ENCODE measurements at regions not wholly inside any gene's neighbourhood (a gene's known extent, or its start where the extent isn't known, plus 50 kb on each side); places are given as distances from the start of the nearest gene placed in this dataset.

DNA sequence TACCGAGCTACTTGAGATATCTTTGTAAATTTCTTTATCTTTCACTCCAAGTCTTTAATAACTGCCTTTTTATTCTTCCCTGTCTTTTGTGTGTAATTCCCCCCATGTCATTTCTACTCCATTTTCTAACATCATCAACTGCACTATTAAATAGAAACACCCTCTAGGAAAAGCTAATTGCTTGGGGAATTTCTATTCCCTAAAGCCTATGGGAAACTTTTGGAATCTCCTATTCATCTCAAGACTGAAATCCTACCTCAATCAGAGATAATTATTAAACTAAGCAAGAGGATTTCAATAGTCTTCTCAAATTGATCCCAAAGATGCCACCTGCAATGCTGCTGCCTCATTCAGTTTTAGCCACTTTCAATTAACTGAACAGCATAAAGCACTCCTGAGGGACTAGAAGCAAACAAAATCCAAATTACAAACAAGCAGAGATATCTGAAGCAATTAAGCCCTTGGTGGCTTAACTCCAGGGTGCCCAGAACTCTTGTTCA is 598.7 kb downstream of the IGSF11 start:
- no peak for DNase-seq (ENCODE audit: low read depth)

DNA sequence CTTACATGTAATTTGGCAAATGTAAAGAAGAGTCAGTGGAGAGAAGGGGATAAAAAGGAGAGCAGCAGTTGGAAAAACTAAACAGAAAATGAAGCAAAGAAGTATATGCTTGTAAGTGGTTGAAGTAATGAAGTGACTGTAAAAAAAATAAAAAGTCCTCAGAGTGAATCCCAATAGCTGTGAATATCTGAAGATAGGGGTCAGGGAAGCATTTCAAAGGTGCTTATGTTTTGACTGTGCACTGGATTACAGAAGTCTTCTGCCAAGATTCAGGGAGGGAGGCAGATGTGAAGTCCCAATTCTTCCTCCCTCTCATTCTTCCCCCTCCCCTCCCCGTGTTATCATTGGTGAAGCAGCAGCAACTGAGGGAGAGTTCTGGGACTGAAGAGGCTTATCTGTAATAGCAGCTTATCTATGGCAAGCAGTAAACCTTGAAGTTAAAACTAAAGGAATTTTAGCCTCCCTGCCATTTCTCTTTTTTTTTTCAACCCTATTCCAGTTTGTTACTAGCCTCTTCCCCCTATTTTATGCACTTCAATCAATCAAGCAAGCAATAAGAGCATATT is 597.9 kb downstream of the IGSF11 start:
- DNase-seq (ENCODE audit: low read depth), result no peak

DNA sequence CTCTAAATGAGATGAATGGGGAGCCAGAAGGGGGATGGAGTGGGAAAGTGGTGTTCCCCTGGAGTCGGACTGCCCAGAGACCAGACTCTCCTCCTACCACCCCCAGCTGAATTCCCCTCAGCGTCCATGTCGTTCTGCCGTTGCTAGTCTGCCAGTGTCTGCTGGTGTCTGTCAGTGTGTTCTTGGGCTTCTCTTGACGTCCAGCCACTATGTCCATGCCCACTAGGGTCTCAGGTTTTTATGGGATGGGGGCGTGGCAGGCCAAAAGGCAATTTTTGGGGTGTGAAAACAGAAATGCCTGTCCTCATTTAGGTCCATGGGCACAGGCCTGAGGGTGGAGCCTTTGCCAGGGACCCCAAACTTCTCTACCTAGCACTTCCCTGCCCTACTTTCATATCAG is 589.6 kb downstream of the IGSF11 start:
- no peak for DNase-seq (ENCODE audit: low read depth)

DNA sequence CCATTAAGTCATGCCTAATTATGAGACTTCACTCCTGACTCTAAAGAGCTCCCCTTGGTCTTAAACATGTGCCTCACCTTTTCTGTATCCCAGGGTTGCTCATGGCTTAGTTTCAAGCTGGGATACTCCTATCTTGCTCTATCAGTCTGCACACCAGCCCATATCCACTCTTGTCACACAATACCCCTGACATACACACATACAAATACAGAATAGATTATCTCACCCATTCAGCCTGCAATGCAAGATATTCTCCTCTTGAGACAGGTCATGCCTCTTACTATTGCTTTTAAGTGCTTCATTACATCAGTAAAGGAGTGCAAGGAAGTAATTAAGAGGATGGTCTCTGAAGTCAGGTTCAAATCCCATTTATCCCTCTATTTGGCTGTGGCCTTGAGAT is 587.3 kb downstream of the IGSF11 start:
- no peak for DNase-seq (ENCODE audit: low read depth)

DNA sequence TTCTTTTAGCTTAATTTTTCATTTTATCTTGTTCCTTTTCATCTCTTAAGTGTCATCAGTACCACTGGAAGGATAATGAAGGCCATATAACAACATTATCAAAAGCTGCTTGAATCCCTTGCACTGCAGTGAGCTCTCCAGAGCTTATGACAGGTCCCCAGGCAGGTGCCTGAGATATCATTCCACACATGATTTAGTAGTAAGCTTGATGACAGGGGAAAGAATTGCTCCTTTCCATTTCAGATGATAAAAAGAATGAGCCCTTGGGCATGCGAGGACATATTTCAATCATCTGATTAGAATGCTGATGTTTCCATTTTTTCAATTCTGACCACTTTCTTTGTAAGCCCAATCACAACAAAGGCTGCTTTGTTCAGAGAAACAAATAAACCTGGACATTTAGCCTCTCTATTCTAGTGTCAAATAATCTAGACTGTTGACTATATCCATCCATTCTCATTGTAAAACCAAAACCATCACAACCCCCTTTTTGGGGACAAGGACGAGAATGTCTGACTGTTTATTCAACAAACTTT is 567.8 kb downstream of the IGSF11 start:
- no peak for DNase-seq (ENCODE audit: low read depth)

DNA sequence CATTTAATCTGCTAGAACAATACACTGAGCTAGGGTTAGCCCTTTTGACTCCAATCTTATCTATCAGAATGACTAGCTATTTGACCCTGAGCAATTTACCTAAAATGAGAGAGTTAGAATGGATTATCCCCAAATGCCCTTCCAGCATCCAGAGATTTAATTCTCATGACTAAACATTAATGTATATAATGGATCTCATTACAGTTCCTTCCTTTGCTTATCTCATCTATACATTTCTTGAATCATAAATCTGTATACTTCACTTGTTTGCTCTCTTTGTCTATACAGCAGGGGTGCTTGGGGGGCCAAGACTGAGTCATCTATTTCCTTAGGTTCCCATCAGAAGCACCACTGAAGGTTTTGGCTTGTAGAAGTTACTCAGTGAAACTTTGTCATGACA is 565.8 kb downstream of the IGSF11 start:
- DNase-seq (ENCODE audit: low read depth), result no peak

DNA sequence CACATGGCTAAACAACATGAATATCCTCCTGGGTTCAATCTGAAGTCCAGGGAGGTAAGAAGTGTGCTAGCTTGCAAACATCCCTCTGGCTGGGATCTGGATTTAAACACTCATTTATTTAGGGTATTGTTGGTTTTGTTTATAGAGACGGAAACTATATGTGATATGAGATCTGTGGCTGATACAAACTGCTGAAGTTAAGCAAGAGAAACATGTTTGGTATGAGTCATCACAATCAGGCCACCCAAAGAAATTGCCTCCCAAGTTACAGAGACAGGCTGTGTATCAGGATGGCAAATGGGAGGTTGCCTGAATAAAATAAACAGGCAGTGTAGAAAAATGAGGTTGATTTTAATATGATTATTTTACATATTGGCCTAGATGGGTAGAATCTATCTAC is 562.1 kb downstream of the IGSF11 start:
- no peak for DNase-seq (ENCODE audit: low read depth)

DNA sequence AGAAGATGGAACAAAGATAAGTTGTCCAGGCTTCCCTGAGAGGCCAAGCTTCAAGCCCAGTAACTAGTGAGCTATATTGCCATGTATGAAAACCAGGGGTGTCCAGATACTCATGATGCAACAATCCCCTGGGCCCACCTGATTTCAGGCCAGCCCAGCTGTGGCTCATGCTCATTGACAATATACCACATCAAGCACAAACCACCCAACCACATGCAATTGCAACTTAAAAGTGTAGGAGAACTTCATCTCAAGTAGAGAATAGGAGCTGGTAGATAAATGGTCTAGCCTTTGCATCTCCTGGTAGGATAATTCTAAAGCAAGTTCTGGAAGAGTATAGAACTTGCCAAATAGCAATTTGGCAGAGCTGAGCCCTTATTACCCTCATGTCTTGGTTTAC is 561.3 kb downstream of the IGSF11 start:
- no peak for DNase-seq (ENCODE audit: low read depth)

DNA sequence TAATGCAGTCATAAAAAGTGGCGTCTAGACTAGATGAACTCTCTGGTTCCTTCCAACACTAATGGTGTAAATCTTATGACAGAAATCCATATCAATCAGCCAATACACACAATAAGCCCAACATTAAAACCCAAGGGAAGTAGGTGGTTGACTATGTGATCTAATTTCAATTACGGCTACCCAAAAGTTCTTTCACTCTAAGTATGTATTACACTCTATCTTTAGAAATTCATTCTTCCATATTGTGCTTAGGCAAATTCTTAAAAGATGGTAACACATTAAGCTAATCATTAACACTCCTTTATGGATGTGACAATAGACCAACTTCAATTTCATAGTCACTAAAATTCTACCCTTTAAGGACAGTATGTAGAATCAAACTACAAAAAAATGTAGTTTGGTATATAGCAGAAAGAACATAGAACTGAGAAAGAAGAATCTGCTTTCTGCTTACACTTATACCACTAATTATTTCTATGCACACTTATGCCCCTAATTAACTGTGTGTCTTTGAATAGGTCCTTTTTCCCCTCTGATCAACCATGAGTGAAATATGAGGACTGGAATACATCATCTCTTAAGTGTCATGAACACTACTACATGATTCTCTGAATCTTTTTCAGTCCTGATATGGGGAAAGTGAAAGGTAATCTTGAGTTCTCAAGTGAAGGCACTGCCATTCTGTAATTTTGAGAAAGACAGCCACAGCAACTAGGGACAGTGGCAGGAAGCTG is 557.6 kb downstream of the IGSF11 start:
- DNase-seq (ENCODE audit: low read depth), result no peak

DNA sequence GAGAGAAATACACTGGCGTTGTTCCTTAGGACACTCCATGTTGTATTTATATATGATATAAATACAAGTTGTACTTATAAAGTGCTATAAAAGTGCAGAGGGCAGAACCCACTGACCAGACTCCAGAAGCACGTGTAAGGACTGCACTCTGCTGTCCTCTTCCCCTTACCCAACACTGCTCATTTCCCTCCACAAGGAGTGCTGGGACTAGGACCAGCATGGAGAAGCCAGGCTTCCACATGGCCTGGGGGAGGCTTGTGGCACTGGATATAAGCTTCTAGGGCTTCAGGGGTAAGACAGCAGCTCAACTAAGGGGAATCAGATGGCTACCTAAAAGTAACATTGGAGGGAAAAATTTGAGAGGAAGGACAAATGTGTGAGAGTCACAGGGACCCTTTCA is 556.9 kb downstream of the IGSF11 start:
- no peak for DNase-seq (ENCODE audit: low read depth)

DNA sequence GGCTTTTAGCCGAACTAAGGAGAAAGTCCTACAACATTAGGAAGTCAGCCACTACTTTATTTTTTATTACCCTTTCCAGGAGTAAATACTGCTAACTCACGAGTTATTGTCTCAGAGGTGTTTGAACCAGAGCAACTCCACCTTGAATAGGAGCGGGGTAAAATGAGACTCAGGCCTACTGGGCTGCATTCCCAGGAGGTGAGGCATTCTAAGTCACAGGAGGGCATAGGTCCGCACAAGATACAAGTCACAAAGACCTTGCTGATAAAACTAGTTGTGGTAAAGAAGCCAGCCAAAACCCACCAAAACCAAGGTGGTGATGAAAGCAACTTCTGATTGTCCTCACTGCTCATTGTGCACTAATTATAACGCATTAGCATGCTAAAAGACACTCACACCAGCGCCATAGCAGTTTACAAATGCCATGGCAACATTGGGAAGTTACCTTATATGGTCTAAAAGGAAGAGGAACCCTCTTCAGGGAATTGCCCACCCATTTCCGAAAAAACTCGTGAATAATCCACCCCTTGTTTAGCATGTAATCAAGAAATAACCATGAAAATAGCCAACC is 555.9 kb downstream of the IGSF11 start:
- no peak for DNase-seq (ENCODE audit: low read depth)

DNA sequence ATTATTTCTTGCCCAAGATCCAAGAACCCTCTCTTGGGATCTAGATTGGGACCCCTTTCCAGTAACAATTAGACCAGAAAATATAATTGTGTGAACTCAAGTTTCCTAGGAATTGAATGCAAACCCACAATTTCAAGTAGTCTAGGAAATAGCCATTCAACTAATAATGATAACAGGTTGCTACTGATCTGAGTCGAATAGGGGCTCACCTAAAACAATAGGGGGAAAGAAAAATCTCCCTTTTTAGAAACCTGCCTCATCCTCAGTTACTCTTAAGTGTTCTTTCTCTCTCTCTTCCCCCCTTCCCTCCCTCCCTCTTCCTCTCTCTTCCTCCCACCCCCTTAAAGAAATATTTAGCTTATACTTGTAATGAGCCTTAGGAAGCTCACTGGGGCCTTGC is 555.3 kb downstream of the IGSF11 start:
- no peak for DNase-seq (ENCODE audit: low read depth)

DNA sequence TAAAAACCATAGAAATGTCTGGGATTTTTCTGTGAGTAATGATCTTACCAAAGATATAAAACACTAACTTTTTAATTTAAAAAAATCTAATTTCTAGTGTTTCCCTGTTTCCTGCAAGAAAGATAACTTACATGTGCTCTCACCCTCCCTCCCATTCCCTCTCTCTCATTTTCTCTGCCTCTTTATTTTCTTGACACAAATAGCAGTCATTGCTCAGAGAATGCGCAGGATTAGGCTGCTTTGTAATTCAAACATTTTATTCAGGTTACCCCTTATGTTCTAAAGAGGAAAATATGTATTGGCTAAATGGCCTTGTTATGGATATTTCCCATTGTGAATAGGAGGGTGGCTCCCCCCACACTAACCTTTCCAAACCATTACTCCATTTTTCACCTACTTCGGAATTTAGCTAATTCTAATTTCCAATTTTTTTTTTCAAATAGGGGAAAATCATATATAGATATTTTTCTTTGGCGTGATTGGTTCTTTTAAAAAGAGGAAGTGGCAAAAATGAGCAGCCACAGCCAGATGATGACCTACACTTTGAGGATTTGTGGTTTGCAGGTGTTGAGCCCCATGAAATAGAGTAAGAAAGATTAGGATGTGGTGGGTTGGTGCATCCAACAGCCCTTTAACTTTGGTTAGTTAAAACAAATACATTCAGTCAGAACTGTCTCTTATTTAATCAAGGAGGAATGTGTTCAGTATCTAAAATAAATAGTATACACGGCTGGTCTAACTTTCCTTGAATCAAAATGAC is 554.4 kb downstream of the IGSF11 start:
- no peak for DNase-seq (ENCODE audit: low read depth)

DNA sequence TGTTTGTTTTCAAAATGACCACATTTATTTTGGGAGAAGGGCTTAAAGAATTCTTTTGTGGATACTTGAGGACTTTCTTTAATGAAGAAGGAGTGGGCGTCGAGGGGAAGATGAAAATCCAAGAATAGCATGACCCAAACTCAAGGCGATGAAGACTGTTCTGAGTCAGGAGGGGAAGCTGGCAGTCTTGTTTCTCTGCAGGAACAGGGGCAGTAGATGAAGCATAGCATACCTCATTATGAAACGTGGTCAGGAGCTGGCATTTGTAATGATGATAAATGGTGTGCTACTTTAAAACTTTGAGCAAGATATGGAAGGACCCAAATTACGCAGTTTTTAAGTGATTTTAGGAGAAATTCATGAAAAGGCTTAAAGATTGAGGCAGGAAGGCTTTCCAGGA is 549.0 kb downstream of the IGSF11 start:
- no peak for DNase-seq (ENCODE audit: low read depth)

DNA sequence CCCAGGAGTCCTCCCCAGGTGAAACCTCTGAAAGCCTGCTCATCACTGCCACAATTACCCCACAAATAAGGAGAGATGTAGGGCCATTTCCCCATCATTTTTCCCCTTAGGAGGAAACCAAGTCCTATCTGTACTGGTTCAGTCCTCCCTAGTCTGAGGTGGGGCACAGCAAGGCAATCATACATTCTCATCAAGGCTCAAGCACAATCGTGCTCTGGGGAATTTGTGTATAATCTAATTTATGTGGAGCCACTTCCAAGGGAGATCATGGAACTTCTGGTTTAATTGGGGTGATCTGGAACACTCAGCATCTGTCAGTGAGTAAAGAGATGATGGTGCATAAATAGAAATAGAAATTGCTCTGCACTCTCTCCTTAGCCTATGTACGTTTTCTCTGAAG is 546.9 kb downstream of the IGSF11 start:
- no peak for DNase-seq (ENCODE audit: low read depth)

DNA sequence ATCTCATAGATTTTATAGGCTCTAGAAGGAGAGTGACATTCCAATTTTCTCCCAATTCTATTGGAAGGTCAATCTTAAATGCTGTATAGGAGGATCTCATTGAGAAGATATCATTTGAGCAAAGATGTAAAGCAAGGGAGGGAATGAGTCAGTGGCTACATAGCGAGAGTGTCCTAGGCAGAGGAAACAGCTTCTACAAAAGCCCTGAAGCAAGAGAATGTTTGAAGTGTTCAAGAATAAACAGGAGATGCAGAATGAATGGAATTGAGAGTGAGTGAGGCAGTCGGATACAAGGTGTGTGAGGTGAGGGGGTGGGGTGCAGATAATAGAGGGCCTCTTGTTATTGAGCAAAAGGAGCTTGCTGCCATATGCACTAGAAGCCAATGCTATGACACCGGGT is 545.9 kb downstream of the IGSF11 start:
- no peak for DNase-seq (ENCODE audit: low read depth)

DNA sequence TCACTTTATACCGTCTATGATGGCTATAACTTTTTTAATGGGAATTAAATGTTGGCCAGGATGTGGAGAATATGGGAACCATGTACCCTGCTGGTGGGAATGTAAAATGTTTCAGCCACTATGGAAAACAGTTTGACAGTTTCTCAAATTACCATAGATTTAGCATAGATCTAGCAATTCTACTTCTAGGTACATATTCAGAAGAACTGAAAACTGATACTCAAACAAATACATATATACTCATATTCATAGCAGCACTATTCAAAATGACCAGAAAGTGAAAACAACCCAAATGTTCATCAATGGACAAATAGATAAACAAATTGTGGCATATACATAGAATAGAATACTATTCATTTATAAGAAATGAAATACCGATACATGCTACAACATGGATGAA is 539.4 kb downstream of the IGSF11 start:
- no peak for DNase-seq (ENCODE audit: low read depth)

DNA sequence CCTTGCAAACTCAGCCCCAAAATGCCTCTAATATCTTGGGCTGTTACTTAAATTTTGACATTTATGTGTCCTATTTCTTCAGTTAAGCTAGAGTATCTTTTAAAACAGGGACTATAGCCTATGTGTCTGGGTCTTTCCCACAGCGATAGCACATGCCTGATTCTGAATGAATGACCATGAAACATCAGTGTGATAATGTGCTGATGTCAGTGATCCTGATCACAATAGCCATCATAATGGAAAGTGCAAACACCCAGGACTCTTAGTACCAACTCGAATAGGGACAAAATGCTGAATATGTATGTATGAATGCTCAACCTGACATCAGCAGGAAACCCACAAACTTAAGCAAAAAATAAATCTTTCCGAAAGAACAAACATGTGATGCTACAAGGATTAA is 537.4 kb downstream of the IGSF11 start:
- no peak for DNase-seq (ENCODE audit: low read depth)

DNA sequence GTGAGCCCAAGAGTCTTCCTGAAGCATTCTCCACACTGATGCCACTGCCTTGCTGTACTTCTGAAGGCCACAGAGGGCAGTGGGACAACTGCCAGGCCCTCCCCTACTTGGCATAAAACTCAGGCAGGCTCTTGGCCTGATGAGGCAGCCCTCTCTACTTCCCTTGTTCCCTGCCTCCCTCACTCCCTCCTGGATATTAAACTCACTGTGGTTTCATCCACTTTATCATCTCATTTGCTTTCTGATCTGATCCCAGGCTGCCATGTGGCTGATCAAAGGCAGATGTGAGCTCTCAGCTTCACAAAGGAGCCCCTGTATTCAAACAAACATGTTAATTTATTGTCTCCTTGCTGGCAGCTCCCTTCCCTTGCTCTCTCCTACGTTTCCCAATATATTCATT is 533.5 kb downstream of the IGSF11 start:
- DNase-seq (ENCODE audit: low read depth), result no peak

DNA sequence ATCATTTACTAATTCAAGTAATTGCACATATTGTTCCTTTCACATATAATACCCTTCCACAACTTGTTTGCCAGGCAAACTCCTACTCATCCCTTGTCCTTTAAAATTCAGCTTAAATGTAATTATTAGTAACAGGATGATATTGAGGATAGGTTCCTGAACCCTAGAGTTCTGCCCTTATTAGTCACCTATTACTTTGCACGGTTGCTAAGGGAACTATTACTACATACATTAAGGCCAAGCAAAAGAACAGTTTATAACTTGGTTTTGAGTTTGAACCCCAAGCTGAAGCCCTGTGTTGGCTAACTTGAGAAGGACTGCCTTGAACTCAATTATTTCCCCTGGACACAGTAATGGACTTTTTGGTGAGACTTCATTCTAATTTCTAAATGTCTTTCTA is 529.7 kb downstream of the IGSF11 start:
- DNase-seq (ENCODE audit: low read depth), result no peak

DNA sequence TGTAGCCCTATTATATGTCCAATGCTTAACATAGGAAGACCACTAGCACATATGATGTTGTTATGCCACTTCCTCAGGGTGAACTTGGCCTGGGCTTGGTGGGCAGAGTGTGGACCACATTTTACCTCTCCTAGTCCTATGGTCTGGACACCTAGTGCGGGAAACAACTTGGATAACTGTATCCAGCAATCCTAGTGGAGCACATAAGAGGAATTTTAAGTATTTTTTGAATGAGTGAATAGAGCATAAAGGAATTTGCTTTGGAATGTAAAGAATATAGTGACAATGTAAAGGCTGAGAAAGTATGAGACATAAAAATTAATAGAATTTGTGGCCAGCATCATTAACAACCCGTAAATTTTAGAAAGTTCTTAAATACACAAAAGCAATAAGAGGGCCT is 528.9 kb downstream of the IGSF11 start:
- no peak for DNase-seq (ENCODE audit: low read depth)

DNA sequence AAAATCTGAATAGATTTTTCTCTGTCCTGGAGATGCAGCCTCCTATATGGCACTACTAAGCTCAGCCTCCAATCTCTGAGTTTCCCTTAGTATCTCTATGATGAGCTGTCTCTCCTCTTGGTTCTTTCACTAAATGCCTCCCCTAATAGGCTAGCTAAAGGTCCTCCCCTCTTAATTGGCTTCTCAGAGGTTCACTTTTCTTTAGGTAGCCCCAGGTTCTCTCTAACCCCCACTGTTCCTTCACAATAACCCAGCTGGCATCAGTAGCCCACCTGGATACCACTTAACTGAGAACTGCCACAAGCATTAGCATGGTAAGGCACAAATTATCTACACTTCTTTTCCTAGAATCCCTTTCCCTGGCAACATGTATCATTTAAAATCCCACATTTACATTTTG is 523.2 kb downstream of the IGSF11 start:
- no peak for DNase-seq (ENCODE audit: low read depth)

DNA sequence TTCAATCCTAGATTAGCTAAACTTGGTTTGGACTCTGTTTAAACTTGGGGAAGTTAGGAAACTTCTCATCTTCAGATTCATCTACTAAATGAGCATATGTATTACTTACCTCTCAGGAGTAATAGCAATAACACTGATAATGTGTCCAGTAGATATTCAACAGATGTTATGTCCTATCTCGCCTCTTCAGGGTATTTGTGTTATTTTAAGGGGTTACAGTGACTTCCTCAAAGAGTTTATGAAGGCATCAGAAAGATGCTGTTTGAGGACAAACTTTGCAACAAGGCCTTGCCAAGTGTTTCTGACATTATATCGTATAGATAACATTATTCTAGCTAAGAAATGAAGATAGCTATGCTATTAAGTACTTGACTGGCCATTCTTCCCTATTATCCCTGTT is 522.3 kb downstream of the IGSF11 start:
- DNase-seq (ENCODE audit: low read depth), result no peak
